HG02943 (cell line): ENCODE measurements at regions not wholly inside any gene's neighbourhood (a gene's known extent, or its start where the extent isn't known, plus 50 kb on each side); places are given as distances from the start of the nearest gene placed in this dataset.

Experiments used
- ATAC-seq: cut with Tn5 transposase; IDR thresholded peaks from one replicate; pipeline ENCODE4 v1.9.1; 2021; ENCODE audit warnings: mild to moderate bottlenecking, low read depth, moderate library complexity; ENCODE audit not compliant: unreplicated experiment

GRCh38 chr3:14252321-14253021 is 73.9 kb downstream of the LSM3 start:
- no peak for ATAC-seq

DNA sequence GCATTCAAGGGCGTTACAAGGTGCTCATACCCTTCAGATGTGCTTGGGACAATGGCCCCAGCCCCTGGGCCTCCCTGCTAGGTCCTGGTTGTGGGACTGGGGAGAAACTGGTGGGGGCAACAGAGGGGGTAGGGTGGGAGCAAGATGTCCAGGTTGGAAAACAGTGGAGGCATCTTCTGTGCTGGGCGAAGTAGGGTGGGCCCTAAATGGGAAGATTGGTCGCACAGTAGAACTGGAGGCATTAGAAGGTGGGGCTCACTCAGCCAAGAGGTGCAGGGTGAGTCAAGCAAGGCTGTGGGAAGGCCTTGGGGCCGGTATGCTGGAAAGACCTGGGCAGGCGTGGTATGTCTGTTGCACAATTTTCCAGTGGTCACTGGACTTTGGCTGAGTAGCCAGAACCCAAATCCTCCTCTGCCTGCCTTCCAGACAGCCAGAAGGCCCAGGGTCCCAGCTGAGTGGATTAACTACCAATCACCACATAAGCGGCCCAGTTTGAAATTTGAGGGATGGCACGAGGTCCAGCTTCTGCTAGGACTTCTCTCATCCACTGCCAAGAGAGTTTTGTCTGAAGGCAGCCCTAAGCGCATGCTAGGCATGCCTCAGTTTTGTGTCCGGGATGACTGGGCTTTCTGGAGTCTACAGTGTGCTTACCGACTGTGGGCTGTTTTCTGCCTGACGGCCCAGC is 74.5 kb downstream of the LSM3 start:
- no peak for ATAC-seq

DNA sequence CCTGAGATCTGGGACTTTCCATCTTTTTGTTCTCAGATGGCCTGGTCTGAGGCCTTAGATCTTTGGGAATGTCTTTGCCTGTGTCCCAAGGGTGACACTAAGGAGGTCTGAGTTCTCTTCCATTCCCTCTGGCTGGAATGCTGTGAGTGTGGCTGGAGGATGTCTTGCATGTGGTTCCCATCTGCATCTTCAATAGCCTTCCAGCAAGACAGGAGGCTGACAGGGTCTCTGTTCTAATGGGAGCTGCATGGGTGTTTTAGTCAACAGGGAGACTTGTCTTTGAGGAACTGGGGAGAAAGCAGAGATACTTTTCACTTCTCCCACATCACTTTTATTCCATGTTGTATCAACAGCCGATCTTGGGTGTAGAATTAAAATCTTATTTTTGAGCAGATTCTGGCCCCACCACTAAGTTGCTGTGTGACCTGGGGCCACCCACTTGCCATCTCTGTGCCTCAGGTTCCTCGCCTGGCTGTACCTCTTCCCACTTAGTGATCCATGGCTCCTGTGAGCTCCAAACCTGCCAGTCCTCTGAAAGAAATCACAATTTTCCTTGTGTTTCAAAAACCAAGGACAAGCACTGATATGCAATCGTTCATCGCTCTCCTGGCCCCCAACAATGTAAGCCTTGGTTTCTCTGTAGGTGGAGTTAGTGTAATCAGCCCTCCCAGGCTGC is 75.2 kb downstream of the LSM3 start:
- no peak for ATAC-seq

- ATAC-seq, result no peak
Measured at GRCh38 chr3:14254812-14255702, 76.4 kb downstream of the LSM3 start.

- no peak for ATAC-seq
Measured at GRCh38 chr3:14256046-14256445, 77.4 kb downstream of the LSM3 start.

GRCh38 chr3:14256561-14257342 is 78.1 kb downstream of the LSM3 start:
- no peak for ATAC-seq

- no peak for ATAC-seq
Measured at GRCh38 chr3:14258906-14259904, 80.6 kb downstream of the LSM3 start.

GRCh38 chr3:14260463-14260862 is 81.8 kb downstream of the LSM3 start:
- ATAC-seq, result no peak

DNA sequence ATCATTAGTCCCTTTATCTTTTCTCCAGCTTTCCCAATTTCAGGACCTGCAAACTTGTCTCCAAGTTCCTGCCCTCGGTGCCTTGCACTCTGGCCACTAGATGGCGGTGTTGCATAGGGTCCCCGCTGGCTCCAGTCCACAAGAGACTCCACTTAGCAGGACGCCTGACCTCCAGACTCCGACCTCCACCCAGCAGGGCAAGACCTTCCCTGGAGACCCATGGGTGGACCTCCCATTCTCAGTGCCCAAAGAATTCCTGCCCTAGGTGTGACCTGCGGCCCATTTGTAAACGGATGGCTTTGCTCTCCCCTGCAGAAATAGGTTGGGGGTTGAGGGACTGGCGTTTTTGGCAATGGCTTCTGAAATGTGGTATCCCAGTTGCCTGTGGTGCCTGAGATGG is 82.6 kb downstream of the LSM3 start:
- ATAC-seq, result peak; percentile 69

- no peak for ATAC-seq
Measured at GRCh38 chr3:14262212-14262611, 83.6 kb downstream of the LSM3 start.

DNA sequence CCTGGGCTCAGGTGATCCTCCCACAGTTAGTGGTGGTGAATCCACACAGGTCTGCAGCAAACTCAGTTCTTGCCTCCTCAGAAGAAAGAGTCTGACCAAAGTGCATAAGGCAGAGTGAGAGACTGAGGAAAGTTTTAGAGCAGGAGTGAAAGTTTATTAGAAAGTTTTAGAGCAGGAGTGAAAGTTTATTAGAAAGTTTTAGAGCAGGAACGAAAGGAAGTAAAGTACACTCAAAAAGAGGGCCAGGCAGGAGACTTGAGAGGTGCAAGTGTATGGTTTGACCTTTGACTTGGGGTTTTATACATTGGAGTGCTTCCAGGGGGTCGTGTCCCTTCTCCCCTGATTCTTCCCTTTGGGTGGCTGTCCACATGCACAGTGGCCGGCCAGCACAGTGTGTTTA is 84.2 kb downstream of the LSM3 start:
- no peak for ATAC-seq

GRCh38 chr3:14263317-14264005 is 84.8 kb downstream of the LSM3 start:
- ATAC-seq, result no peak

DNA sequence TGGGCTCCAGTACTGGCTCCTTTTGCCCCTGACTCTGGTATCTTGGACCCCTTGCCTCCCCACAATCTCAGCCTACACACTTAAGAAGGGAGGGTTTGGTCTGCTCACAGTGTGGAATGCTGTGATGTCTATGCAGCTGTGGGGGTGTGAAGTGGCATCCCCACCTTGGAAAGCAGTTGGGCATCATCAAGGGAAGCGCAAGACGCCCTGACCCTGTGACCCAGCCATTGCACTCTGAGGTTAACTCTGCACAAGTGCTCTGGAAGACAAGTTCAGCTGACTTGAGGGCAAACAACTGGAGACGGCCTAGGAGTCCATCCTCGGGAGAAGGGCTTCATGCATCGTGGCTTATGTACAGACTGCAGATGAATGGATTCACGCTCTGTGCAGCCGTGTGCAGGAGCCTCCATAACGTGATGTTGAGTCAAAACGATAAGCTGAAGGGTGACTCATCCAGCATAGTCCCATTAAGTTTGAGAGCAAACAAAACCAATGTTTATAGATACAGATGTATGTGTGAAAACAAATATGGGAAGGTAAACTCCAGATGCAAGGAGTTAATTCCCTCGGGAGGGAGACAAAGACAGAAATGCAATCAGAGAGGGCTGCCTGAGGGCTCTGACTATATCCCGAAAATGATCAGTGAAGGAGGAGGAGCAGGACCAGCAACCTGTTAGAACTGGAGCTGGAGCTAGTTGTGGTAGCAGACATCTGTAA is 86.8 kb downstream of the LSM3 start:
- no peak for ATAC-seq

- ATAC-seq, result no peak
Measured at GRCh38 chr3:14266361-14266760, 87.7 kb downstream of the LSM3 start.

DNA sequence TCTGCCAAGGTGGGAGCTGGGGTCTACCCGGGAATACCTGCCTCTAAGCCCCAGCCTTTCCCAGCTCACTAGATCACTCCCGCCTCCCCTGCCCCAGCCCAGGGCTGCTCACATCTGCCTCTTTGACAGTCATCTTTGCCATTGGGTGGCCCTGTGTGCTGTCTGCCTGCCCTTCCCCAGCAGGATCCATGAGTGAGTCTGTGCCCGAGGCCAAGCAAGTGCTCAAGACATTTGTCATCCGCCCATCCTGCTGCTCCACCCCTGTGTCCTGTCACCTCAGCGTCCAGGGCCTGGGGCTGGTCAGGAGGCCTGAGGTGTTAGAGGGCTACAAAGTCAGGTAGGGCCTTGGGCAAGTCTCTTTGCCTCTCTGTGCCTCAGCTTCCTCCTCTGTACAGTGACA is 89.4 kb downstream of the LSM3 start:
- no peak for ATAC-seq

DNA sequence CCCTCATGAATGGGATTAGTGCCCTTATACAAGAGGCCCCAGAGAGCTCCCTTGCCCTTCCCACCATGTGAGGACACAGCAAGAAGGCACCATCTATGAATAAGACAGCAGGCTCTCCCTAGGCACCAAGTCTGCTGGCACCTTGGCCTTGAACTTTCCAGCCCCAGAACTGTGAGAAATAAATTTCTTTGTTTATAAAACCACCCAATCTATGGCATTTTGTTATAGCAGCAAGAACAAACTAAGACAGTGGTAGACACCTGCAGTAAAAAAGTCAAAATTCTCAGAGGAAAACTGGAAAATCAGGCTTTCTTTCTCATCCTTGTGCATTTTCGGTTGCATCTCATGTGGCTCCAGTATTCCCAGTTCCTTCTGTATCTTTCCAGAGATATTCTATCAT is 90.3 kb downstream of the LSM3 start:
- no peak for ATAC-seq
